H9 (cell line): ENCODE measurements at regions not wholly inside any gene's neighbourhood (a gene's known extent, or its start where the extent isn't known, plus 50 kb on each side); places are given as distances from the start of the nearest gene placed in this dataset.

Source experiments
- DNase-seq: peaks from one replicate; pipeline ENCODE4 v3.0.0-alpha.2; 2017
- H2AFZ ChIP-seq: one replicate; pipeline ENCODE4 v1.6.1; 2013; ENCODE audit warnings: mild to moderate bottlenecking, low read length, control low read depth, moderate library complexity
- H2AK5ac ChIP-seq: 2 replicates; pipeline ENCODE4 v1.6.1; 2013; ENCODE audit warnings: low read length, control low read depth, mixed read lengths; ENCODE audit not compliant: insufficient read length
- H2BK120ac ChIP-seq: one replicate; pipeline ENCODE4 v1.6.1; 2013; ENCODE audit warnings: low read depth, mild to moderate bottlenecking, low read length, control low read depth, inconsistent platforms; ENCODE audit not compliant: poor library complexity, severe bottlenecking
- H2BK12ac ChIP-seq: 2 replicates; pipeline ENCODE4 v1.6.1; 2013; ENCODE audit warnings: low read length, control low read depth, mixed read lengths, low read depth; ENCODE audit not compliant: insufficient read length
- H2BK15ac ChIP-seq: 2 replicates; pipeline ENCODE4 v1.6.1; 2013; ENCODE audit warnings: low read depth, low read length, control low read depth
- H2BK20ac ChIP-seq: one replicate; pipeline ENCODE4 v1.6.1; 2013; ENCODE audit warnings: low read depth, mild to moderate bottlenecking, low read length, control low read depth, inconsistent platforms; ENCODE audit not compliant: poor library complexity, severe bottlenecking
- H2BK5ac ChIP-seq: 2 replicates; pipeline ENCODE4 v1.6.1; 2013; ENCODE audit warnings: low read length, control low read depth, mixed read lengths; ENCODE audit not compliant: insufficient read length
- H3K14ac ChIP-seq: 2 replicates; pipeline ENCODE4 v1.6.1; 2013; ENCODE audit warnings: low read length, control low read depth; ENCODE audit not compliant: insufficient read depth
- H3K18ac ChIP-seq: 2 replicates; pipeline ENCODE4 v1.6.1; 2013; ENCODE audit warnings: low read depth, mild to moderate bottlenecking, mixed read lengths, low read length, control low read depth; ENCODE audit not compliant: insufficient read length
- H3K23ac ChIP-seq: 2 replicates; pipeline ENCODE4 v1.6.1; 2013; ENCODE audit warnings: low read length, control low read depth, mixed read lengths, low read depth; ENCODE audit not compliant: insufficient read length
- H3K23me2 ChIP-seq: 2 replicates; pipeline ENCODE4 v1.6.1; 2013; ENCODE audit warnings: low read depth, mild to moderate bottlenecking, mixed read lengths, low read length, control low read depth; ENCODE audit not compliant: insufficient read length, poor library complexity, severe bottlenecking
- H3K27ac ChIP-seq: 2 replicates; pipeline ENCODE4 v1.5.1; 2013; ENCODE audit warnings: low read length, control low read depth, mixed read lengths, low read depth; ENCODE audit not compliant: insufficient read length
- H3K27me3 ChIP-seq: 2 replicates; pipeline ENCODE4 v1.6.1; 2013; ENCODE audit warnings: low read length, control low read depth, inconsistent platforms; ENCODE audit not compliant: insufficient read depth
- H3K4ac ChIP-seq: 2 replicates; pipeline ENCODE4 v1.6.1; 2013; ENCODE audit warnings: low read depth, mild to moderate bottlenecking, control low read depth, inconsistent platforms, low read length, moderate library complexity
- H3K4me1 ChIP-seq: 2 replicates; pipeline ENCODE4 v1.6.1; 2013; ENCODE audit warnings: low read length, control low read depth, inconsistent platforms; ENCODE audit not compliant: insufficient read depth
- H3K4me2 ChIP-seq: 2 replicates; pipeline ENCODE4 v1.6.1; 2013; ENCODE audit warnings: low read length, control low read depth, mixed read lengths; ENCODE audit not compliant: insufficient read length, insufficient read depth
- H3K56ac ChIP-seq: 2 replicates; pipeline ENCODE4 v1.6.1; 2013; ENCODE audit warnings: low read depth, mild to moderate bottlenecking, mixed read lengths, low read length, control low read depth; ENCODE audit not compliant: insufficient read length
- H3K79me1 ChIP-seq: 2 replicates; pipeline ENCODE4 v1.6.1; 2013; ENCODE audit warnings: low read depth, mild to moderate bottlenecking, moderate library complexity, low read length, control low read depth, inconsistent platforms; ENCODE audit not compliant: insufficient read depth, poor library complexity, severe bottlenecking
- H3K79me2 ChIP-seq: 2 replicates; pipeline ENCODE4 v1.6.1; 2013; ENCODE audit warnings: low read length, control low read depth, inconsistent platforms; ENCODE audit not compliant: insufficient read depth
- H3K9ac ChIP-seq: 2 replicates; pipeline ENCODE4 v1.6.1; 2013; ENCODE audit warnings: low read length, control low read depth, mixed read lengths; ENCODE audit not compliant: insufficient read length; ENCODE audit errors: extremely low read depth
- H3K9me3 ChIP-seq: one replicate; pipeline ENCODE4 v1.6.1; 2013; ENCODE audit warnings: low read depth, low read length, inconsistent platforms; ENCODE audit not compliant: control insufficient read depth
- H3T11ph ChIP-seq: one replicate; pipeline ENCODE4 v1.6.1; 2013; ENCODE audit warnings: mild to moderate bottlenecking, low read length, control low read depth, inconsistent platforms
- H4K20me1 ChIP-seq: one replicate; pipeline ENCODE4 v1.6.1; 2013; ENCODE audit not compliant: control insufficient read depth, insufficient read length, insufficient read depth
- H4K5ac ChIP-seq: 2 replicates; pipeline ENCODE4 v1.6.1; 2013; ENCODE audit warnings: low read depth, mild to moderate bottlenecking, mixed read lengths, low read length, control low read depth; ENCODE audit not compliant: insufficient read length
- H4K8ac ChIP-seq: replicated peaks from 2 replicates; pipeline ENCODE4 v1.6.1; 2013; ENCODE audit warnings: low read length, control low read depth, mixed read lengths, low read depth; ENCODE audit not compliant: insufficient read length
- H4K91ac ChIP-seq: 2 replicates; pipeline ENCODE4 v1.6.1; 2013; ENCODE audit warnings: low read depth, mild to moderate bottlenecking, moderate library complexity, mixed read lengths, low read length, control low read depth; ENCODE audit not compliant: insufficient read length
- H3K27ac Mint-ChIP-seq, 3 experiments: 2 replicates in 2 of 3; 3 replicates in 1 of 3; pipeline ENCODE4 v1.8.0; 2020 to 2021; ENCODE audit warnings: mixed read lengths in 3 of 3, mild to moderate bottlenecking in 1 of 3, moderate library complexity in 1 of 3
- H3K27me3 Mint-ChIP-seq: 2 replicates; pipeline ENCODE4 v1.8.0; 2021; ENCODE audit warnings: low read depth, mild to moderate bottlenecking, moderate library complexity, mixed read lengths
- H3K36me3 Mint-ChIP-seq, 3 experiments: 2 replicates in 2 of 3; 3 replicates in 1 of 3; pipeline ENCODE4 v1.8.0; 2020 to 2021; ENCODE audit warnings: low read depth in 3 of 3, mixed read lengths in 3 of 3; ENCODE audit not compliant: insufficient read depth in 1 of 3
- H3K4me1 Mint-ChIP-seq, 2 experiments: 2 replicates each; pipeline ENCODE4 v1.8.0; 2020; ENCODE audit warnings: mixed read lengths in 2 of 2
- H3K4me3 Mint-ChIP-seq, 2 experiments: 2 replicates in 1 of 2; 3 replicates in 1 of 2; pipeline ENCODE4 v1.8.0; 2020 to 2021; ENCODE audit warnings: mild to moderate bottlenecking in 2 of 2, mixed read lengths in 2 of 2, moderate library complexity in 1 of 2
- H3K9me3 Mint-ChIP-seq, 2 experiments: 2 replicates in 1 of 2; 3 replicates in 1 of 2; pipeline ENCODE4 v1.8.0; 2020; ENCODE audit warnings: mild to moderate bottlenecking in 2 of 2, mixed read lengths in 2 of 2, moderate library complexity in 1 of 2
- WGBS: extraction: QIAGEN DNeasy Blood & Tissue Kit; methylation state at CpG from one replicate; pipeline ENCODE4 v1.1.7; 2013; ENCODE audit warnings: missing lambda C conversion rate, low lambda C conversion rate, mixed read lengths; ENCODE audit not compliant: insufficient read length; ENCODE audit errors: extremely low coverage; 5-methylcytosine and 5-hydroxymethylcytosine counted together
- TF ChIP-seq, protein P1 (sequence below): fragments of 200-600 bp; sonication (generic); conservative IDR thresholded peaks from 3 replicates; pipeline ENCODE4 v1.8.0; 2021; ENCODE audit warnings: antibody characterized with exemption, mild to moderate bottlenecking

DNA sequence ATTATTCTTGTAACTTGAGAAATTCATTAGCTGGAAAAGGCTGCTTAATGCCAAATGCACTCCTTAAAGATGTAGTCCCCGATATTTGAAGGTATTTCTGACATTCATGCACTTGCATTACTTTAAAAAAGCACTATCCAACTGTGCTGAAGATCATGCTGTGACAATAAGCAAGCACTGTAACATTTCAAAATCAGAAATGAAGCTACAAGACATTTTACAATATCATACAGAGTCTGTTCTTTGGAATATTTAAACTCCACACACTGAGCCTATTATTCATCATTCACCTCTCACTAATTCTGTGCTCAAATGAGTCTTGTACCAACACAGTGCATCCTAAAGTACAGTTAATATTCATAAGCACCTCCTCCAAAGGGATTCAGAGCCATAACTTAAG lies 413.2 kb downstream of the CETN3 start:
- Histone ChIP-seq H2BK20ac (no peak overlapping the region), H3T11ph (no peak overlapping the region), H2BK15ac (no peak overlapping the region), H3K4ac (no peak overlapping the region), H2BK5ac (no peak overlapping the region), H2BK12ac (no peak overlapping the region), H4K8ac (no peak overlapping the region), H3K23ac (no peak overlapping the region), H3K18ac (no peak overlapping the region), H3K27ac (no peak overlapping the region), H4K20me1 (no peaks in the 10 kb centered on the region), H3K14ac (no peak overlapping the region), H4K91ac (no peak overlapping the region), H3K79me1 (no peaks in the 10 kb centered on the region), H3K4me1 (peaks cover 2% of the 10 kb centered on the region; the same call in 1 of the 2 replicates), H3K9ac (no peak overlapping the region), H3K9me3 (no peaks in the 10 kb centered on the region), H3K4me2 (no peak overlapping the region), H3K56ac (no peak overlapping the region), H2BK120ac (no peak overlapping the region), H3K23me2 (no peaks in the 10 kb centered on the region), H3K79me2 (no peaks in the 10 kb centered on the region), H2AFZ (no peak overlapping the region), H2AK5ac (no peak overlapping the region), H4K5ac (no peak overlapping the region), H3K27me3 (no peaks in the 10 kb centered on the region)
- peaks cover 6% of the 10 kb centered on the region in 2 experiments for H3K4me1 Mint-ChIP-seq
- no peak overlapping the region for H3K4me3 Mint-ChIP-seq
- peaks cover 0 to under 1% (median 0%) of the 10 kb centered on the region in 3 experiments; a peak in 1 of 7 replicates for H3K36me3 Mint-ChIP-seq
- H3K9me3 Mint-ChIP-seq = no peaks in the 10 kb centered on the region
- peaks cover 7% of the 10 kb centered on the region for H3K27me3 Mint-ChIP-seq
- no peak for DNase-seq
- WGBS = no CpG with 5 or more reads among the region's 1 CpG
- TF ChIP-seq, protein P1, sequence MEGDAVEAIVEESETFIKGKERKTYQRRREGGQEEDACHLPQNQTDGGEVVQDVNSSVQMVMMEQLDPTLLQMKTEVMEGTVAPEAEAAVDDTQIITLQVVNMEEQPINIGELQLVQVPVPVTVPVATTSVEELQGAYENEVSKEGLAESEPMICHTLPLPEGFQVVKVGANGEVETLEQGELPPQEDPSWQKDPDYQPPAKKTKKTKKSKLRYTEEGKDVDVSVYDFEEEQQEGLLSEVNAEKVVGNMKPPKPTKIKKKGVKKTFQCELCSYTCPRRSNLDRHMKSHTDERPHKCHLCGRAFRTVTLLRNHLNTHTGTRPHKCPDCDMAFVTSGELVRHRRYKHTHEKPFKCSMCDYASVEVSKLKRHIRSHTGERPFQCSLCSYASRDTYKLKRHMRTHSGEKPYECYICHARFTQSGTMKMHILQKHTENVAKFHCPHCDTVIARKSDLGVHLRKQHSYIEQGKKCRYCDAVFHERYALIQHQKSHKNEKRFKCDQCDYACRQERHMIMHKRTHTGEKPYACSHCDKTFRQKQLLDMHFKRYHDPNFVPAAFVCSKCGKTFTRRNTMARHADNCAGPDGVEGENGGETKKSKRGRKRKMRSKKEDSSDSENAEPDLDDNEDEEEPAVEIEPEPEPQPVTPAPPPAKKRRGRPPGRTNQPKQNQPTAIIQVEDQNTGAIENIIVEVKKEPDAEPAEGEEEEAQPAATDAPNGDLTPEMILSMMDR = no peak
- H3K27ac Mint-ChIP-seq = no peak overlapping the region
